ENCODE measurements at regions not wholly inside any gene's neighbourhood (a gene's known extent, or its start where the extent isn't known, plus 50 kb on each side); places are given as distances from the start of the nearest gene placed in this dataset.
"Not testable (repeated sequence)": the region's sequence is repeated elsewhere in the genome, so short reads cannot be mapped to it uniquely, and the experiment has no call there.

DNA sequence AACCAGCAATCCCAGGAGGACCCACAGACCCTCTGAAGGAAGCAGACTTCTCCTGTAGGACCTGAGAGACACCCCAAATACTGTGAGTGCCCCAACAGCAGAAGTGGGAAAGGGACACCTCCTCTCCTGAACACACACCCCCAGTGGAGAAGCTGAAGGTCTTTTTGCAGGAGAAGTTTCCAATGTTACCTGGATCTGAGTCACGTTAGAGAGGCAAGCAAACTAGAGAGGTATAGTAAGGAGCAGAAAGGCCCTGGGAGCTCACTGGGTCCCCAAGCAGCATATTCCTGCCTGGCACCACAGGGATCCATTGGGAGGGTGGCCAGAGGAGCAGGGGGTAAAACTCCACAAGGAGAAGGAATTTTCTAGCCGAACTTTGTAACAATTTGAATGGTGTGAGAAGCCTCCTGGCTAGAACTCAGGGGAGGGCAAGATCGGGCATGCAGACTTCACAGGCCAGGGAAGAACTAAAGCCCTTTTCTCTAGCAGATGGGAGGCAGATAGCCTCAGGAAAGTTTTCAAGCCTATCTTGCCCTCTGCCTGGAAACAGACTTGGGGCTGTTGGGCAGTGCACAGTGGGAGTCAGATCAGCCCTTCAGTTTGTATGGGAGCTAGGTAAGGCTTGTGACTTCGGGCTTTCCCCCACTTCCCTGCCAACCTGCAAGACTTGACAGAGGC lies 68.2 kb upstream of the SSTR4 start:
- no peak for FAIRE-seq

DNA sequence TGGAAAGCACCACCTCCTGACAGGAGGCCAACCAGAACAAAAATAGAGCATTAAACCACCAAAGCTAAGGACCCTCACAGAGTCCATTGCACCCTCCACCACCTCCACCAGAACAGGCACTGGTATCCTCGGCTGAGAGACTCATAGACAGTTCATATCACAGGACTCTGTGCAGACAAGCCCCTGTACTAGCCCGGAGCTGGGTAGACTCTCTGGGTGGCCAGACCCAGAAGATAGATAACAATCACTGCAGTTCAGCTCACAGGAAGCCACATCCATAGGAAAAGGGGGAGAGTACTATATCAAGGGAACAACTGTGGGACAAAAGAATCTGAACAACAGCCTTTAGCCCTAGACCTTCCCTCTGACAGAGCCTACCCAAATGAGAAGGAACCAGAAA lies 67.4 kb upstream of the SSTR4 start:
- FAIRE-seq, result not testable (repeated sequence)

DNA sequence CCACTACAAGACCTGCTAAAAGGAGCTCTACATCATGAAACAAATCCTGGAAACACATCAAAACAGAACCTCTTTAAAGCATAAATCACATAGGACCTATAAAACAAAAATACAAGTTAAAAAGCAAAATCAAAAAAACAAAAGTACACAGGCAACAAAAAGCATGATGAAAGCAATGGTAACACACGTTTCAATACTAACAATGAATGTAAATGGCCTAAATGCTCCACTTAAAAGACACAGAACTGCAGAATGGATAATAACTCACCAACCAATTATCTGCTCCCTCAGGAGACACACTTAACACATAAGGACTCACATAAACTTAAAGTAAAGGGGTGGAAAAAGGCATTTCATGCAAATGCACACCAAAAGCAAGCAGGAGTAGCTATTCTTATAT lies 66.1 kb upstream of the SSTR4 start:
- not testable (repeated sequence) for FAIRE-seq

DNA sequence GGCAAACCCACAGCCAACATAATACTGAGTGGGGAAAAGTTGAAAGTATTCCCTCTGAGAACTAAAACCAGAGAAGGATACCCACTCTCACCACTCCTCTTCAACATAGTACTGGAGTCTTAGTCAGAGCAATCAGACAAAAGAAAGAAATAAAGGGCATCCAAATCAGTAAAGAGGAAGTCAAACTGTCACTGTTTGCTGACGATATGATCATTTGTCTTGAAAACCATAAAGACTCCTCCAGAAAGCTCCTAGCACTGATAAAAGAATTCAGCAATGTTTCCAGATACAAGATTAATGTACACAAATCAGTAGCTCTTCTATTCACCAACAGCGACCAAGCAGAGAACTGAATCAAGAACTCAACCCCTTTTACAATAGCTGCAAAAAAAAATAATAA lies 64.0 kb upstream of the SSTR4 start:
- not testable (repeated sequence) for FAIRE-seq

DNA sequence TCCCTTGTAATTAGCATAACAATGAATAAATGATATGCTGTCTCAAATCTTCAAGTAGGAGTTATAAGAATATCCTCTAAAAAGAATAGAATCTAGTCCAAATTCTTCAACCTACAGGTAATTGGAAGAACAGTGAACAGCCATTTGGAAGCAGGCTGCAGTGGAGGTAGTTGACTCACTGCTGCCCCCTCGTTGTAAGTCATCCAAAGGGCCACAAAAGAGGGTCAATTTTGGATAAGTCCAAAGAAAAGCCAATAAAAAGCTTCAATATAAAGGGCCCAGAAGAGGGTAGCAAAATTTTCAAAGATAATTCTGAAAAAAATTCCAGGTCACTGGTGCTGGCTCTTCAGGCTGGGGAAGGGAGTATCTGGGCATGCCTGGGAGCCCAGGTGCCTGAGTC lies 60.8 kb upstream of the SSTR4 start:
- FAIRE-seq, result no peak

DNA sequence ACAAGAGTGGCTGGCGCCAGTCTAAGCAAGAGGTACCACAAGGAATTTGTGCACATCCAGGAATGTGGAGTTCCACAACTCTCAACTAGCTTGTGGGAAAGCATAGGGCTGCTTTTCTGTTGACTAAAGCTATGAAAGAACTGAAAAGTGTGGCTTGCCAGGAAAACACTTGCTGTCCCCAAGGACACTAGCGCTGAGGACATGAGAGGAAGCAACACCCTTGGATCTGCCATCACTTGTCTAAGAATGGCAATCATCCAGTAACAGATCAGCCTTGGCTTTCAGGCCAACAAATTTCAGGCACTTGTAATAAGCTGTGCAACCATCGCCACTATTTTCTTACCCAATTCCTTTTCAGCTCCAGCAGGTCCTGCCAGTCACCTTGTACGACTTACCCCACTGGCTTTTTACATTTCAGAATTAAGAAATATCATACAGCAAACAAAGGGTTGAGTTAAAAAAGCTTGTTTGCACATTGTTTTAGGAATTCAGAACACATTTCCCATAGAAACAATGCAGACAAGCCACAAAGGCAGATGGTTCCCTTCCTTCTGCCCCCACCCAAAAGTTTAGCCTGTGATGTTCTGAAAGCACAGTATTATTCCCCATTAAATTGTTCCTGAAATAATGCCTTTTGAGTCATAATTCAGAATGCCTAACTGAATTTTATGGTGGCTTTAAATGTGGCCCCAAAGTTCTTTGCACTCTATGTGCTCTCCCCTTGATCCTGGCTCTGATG lies 57.9 kb upstream of the SSTR4 start:
- no peak for FAIRE-seq

DNA sequence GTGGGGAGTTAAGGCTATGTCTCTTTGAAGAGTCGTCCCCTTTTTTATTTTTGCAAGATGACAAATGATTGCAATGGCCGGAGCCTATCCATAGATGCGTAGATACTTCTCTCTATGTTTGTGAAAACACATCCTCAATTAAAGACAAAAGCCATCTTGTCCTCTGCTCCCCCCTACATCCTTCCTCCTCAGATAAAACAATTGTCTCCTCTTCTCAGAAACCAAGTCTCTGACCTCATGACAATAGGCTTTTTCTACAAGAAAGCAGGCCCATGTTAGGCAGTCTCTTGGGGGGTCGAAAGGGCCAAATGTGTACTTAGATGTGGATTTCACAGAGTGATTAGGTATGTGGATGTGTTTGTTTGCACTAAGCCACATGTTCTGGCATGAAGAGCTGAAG lies 51.1 kb upstream of the SSTR4 start:
- FAIRE-seq, result no peak

DNA sequence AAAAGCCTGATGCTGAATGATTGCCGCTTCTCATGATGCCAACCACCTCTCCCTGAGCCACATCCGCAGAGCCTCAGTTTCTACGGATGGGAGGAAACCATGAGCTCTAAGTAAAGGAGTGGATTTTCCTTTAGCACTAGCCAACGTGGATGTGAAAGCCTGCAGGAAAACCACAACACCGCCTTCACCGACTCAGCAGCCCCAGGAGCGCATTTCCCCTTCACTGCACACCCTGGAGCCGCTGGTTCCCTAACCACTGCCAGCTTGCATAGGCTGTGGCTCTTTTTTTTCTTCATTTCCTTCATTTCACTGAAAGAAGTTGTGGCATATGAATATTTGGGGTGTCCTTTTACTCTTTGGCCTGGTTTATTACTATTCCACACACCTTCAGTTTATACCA lies 50.5 kb upstream of the SSTR4 start:
- FAIRE-seq, result no peak

DNA sequence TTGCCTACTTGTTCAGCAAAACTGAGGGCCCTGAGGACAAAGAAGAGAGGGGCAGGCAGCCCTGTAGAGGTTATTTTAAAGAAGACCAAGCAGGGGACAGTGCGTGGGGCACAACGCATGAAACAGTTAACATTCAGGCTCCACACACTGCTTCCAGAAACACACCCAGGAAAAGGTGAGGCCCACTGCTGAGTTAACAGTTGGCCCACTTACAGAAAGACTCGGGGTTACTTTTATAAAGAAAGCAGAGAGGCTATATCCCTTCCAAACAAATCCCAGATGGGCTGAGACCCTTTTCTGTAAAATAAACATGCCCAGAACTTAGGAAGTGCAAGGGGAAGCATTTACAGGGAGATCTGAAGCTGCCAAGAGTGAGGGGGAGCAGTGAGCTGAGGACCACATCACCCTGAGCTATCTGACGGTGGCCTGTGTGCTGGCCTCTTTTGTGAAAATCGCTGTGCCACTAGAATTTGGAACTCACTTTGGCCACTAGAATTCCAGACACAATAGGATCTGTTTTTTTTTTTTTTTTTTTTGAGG lies 49.8 kb upstream of the SSTR4 start:
- FAIRE-seq, result no peak

All from islet of Langerhans (tissue), 1 donor.